ENCODE measurements at regions not wholly inside any gene's neighbourhood (a gene's known extent, or its start where the extent isn't known, plus 50 kb on each side); places are given as distances from the start of the nearest gene placed in this dataset.

- Histone ChIP-seq H3K4me3 (no peak overlapping the region), H3K9me3 (ENCODE audit: control insufficient read depth in 4 of 4, insufficient read depth in 3 of 4, low read length in 3 of 4) (peaks cover 0 to 3% (median 0%) of the 10 kb centered on the region in 4 donors), H3K9ac (ENCODE audit: insufficient read depth in 1 of 2, low read length in 2 of 2) (no peak overlapping the region), H3K27ac (ENCODE audit: low read depth in 1 of 2, low read length in 1 of 2) (no peak overlapping the region), H3K36me3 (ENCODE audit: control insufficient read depth in 4 of 4, insufficient read depth in 4 of 4, low read length in 4 of 4) (no peaks in the 10 kb centered on the region), H3K27me3 (ENCODE audit: control insufficient read depth in 3 of 3, insufficient read depth in 3 of 3, low read length in 2 of 3) (no peaks in the 10 kb centered on the region), H3K4me1 (ENCODE audit: control insufficient read depth in 5 of 5, insufficient read depth in 5 of 5, low read length in 5 of 5) (peaks cover 0 to 37% (median 15%) of the 10 kb centered on the region in 5 donors)
- no peak for DNase-seq
- no peak for ATAC-seq (ENCODE audit: insufficient read depth, low FRiP score)
- TF ChIP-seq, protein P1, sequence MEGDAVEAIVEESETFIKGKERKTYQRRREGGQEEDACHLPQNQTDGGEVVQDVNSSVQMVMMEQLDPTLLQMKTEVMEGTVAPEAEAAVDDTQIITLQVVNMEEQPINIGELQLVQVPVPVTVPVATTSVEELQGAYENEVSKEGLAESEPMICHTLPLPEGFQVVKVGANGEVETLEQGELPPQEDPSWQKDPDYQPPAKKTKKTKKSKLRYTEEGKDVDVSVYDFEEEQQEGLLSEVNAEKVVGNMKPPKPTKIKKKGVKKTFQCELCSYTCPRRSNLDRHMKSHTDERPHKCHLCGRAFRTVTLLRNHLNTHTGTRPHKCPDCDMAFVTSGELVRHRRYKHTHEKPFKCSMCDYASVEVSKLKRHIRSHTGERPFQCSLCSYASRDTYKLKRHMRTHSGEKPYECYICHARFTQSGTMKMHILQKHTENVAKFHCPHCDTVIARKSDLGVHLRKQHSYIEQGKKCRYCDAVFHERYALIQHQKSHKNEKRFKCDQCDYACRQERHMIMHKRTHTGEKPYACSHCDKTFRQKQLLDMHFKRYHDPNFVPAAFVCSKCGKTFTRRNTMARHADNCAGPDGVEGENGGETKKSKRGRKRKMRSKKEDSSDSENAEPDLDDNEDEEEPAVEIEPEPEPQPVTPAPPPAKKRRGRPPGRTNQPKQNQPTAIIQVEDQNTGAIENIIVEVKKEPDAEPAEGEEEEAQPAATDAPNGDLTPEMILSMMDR (IDR thresholded peaks at IDR 0.05; ENCODE audit: control extremely low read depth, extremely low read depth), result no peak
- 92 to 96% methylated on average over 4 of the region's 4 CpGs for WGBS, 2 donors
Observed at GRCh38 chr10:78764846-78765430, 303.8 kb upstream of the ZMIZ1 start.

DNA sequence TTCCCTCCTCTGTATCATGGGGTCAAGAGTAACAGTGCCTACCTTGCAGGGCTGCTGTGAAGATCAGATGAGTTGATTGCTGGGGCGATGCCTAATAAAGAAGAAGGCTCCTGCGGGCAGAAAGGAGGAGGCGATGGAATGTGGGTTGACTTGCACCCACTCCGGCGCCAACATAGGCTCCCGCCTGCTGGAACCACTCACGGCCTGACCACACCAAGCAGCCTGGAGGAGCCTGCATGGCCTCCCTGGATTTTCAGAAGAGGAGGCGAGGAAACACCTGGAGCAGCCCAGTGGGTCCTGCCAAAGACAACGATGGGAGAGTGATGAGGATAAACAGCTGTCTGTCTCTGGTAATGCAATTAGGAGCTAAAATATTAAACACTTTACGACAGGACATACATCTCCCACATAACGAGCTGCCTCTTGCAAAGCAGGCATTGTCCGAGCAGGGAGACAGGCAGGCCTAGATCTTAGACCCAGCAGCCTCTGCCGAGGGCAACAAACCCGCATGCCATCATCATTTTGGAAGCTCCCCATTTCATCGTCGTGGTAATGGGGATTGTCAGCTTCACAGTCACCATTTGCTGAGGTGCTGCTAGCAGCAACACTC, 302.9 kb upstream of the ZMIZ1 start:
- H3K27ac ChIP-seq (ENCODE audit: low read depth in 1 of 2, low read length in 1 of 2), result no peak overlapping the region
- H3K4me1 ChIP-seq (ENCODE audit: control insufficient read depth in 5 of 5, insufficient read depth in 5 of 5, low read length in 5 of 5), result peaks cover 0 to 37% (median 15%) of the 10 kb centered on the region in 5 donors
- no peaks in the 10 kb centered on the region for H3K36me3 ChIP-seq (ENCODE audit: control insufficient read depth in 4 of 4, insufficient read depth in 4 of 4, low read length in 4 of 4)
- 89 to 91% methylated on average over 16 of the region's 16 CpGs for WGBS, 2 donors
- H3K9ac ChIP-seq (ENCODE audit: insufficient read depth in 1 of 2, low read length in 2 of 2), result no peak overlapping the region
- no peaks in the 10 kb centered on the region for H3K27me3 ChIP-seq (ENCODE audit: control insufficient read depth in 3 of 3, insufficient read depth in 3 of 3, low read length in 2 of 3)
- DNase-seq (no peak), ATAC-seq (ENCODE audit: insufficient read depth, low FRiP score) (no peak)
- no peak overlapping the region for H3K4me3 ChIP-seq
- TF ChIP-seq, protein P1 (IDR thresholded peaks at IDR 0.05; ENCODE audit: control extremely low read depth, extremely low read depth), result no peak
- H3K9me3 ChIP-seq (ENCODE audit: control insufficient read depth in 4 of 4, insufficient read depth in 3 of 4, low read length in 3 of 4), result peaks cover 0 to 3% (median 0%) of the 10 kb centered on the region in 4 donors

DNA sequence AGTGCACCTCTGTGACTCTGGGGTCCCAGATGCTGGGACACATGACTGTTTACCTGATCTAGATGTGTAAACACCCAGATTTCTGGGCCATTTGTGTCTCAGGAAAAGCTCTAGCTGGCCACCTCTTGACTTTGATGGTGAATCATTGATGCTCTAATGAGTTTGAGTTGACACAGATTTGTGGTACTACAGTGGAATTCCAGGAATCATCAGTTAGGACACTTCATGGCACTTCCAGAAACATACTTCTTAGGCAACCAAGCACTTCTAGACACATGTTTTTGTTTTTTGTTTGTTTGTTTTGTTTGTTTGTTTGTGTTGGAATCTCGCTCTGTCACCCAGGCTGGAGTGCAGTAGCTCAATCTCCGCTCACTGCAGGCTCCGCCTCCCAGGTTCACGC, 302.2 kb upstream of the ZMIZ1 start:
- Histone ChIP-seq H3K27ac (ENCODE audit: low read depth in 1 of 2, low read length in 1 of 2) (no peak overlapping the region), H3K36me3 (ENCODE audit: control insufficient read depth in 4 of 4, insufficient read depth in 4 of 4, low read length in 4 of 4) (no peaks in the 10 kb centered on the region), H3K27me3 (ENCODE audit: control insufficient read depth in 3 of 3, insufficient read depth in 3 of 3, low read length in 2 of 3) (no peaks in the 10 kb centered on the region), H3K9me3 (ENCODE audit: control insufficient read depth in 4 of 4, insufficient read depth in 3 of 4, low read length in 3 of 4) (peaks cover 0 to 3% (median 0%) of the 10 kb centered on the region in 4 donors), H3K4me3 (no peak overlapping the region), H3K9ac (ENCODE audit: insufficient read depth in 1 of 2, low read length in 2 of 2) (no peak overlapping the region), H3K4me1 (ENCODE audit: control insufficient read depth in 5 of 5, insufficient read depth in 5 of 5, low read length in 5 of 5) (peaks cover 0 to 42% (median 15%) of the 10 kb centered on the region in 5 donors)
- DNase-seq (no peak), ATAC-seq (ENCODE audit: insufficient read depth, low FRiP score) (no peak)
- TF ChIP-seq, protein P1 (IDR thresholded peaks at IDR 0.05; ENCODE audit: control extremely low read depth, extremely low read depth), result no peak
- 95 to 99% methylated on average over 4 of the region's 4 CpGs for WGBS, 2 donors

Data from lung (tissue), 11 donors.